Activated CD8-positive, alpha-beta memory T cell treated with anti-CD3 and anti-CD28 coated beads, Interleukin-2, amount 10 ng/mL, durations not matched to agents 7 days and 5 days (primary cell): ENCODE measurements at regions not wholly inside any gene's neighbourhood (a gene's known extent, or its start where the extent isn't known, plus 50 kb on each side); places are given as distances from the start of the nearest gene placed in this dataset.
"Not testable (repeated sequence)": the region's sequence is repeated elsewhere in the genome, so short reads cannot be mapped to it uniquely, and the experiment has no call there.

Experiments used
- ATAC-seq: fragments of 150-1000 bp; cut with Tn5 transposase; one replicate; pipeline ENCODE4 v1.10.0; 2021; ENCODE audit warnings: moderate library complexity
- CTCF ChIA-PET: fragments of 350-600 bp; sonication (Branson Sonifier 250); formaldehyde crosslinking; loops from one replicate; lab custom pipeline; 2021; ENCODE audit warnings: antibody characterized with exemption; lab: Charles Lee
- DNase-seq: peaks from one replicate; pipeline ENCODE4 v3.0.0-alpha.2; 2020
- H3K27ac Mint-ChIP-seq: one replicate; pipeline ENCODE4 v1.8.0; 2021; ENCODE audit warnings: mild to moderate bottlenecking, mixed read lengths
- H3K27me3 Mint-ChIP-seq: one replicate; pipeline ENCODE4 v1.8.0; 2021; ENCODE audit warnings: mixed read lengths
- H3K36me3 Mint-ChIP-seq: one replicate; pipeline ENCODE4 v1.8.0; 2021; ENCODE audit warnings: mild to moderate bottlenecking, mixed read lengths
- H3K4me1 Mint-ChIP-seq: one replicate; pipeline ENCODE4 v1.8.0; 2021; ENCODE audit warnings: mixed read lengths
- H3K4me3 Mint-ChIP-seq: one replicate; pipeline ENCODE4 v1.8.0; 2021; ENCODE audit warnings: mild to moderate bottlenecking, moderate library complexity, mixed read lengths
- H3K9me3 Mint-ChIP-seq: one replicate; pipeline ENCODE4 v1.8.0; 2022; ENCODE audit warnings: low read depth, mixed read lengths

DNA sequence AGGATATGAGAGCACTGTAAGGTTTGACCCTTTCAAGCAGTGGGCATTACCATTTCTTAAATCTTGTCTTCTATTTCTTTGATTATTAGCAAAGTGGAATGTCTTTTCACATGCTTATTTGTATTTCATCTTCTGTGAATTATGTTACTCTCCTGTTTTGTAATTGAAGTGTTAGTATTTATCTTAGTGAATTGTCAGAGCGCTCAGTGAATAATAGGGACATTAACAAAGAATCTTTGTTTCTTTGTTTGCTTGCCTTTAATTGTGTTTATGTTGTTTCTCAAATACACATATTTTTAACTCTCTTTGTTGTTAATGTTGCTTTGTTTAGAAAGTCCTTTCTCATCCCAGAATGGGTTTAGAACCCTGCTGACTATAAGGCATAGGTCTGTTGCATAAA, 259.3 kb downstream of the RRAGC start:
- H3K4me3 Mint-ChIP-seq = no peak overlapping the region
- ATAC-seq (no peak), DNase-seq (no peak)
- no peaks in the 10 kb centered on the region for H3K9me3 Mint-ChIP-seq
- H3K27me3 Mint-ChIP-seq = peaks cover 21% of the 10 kb centered on the region
- no peaks in the 10 kb centered on the region for H3K4me1 Mint-ChIP-seq
- H3K27ac Mint-ChIP-seq = no peak overlapping the region
- CTCF ChIA-PET = no interaction called here
- no peaks in the 10 kb centered on the region for H3K36me3 Mint-ChIP-seq

DNA sequence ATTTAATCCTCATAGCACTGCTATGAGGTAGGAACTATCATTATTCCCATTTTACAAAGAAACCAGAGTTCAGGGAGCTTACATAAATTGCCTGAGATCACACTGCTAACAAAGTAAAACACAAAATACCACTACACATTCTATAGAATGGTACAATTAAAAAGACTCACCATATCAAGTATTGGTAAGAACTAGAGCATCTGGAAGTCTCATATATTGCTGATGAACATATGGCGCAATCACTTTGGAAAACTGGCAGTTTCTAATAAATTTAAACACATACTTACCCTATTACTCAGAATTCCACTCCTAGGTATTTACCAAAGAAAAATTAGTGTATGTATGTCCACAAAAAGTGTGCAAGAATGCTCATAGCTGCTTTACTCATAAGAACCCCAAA, 261.5 kb downstream of the RRAGC start:
- peaks cover 3% of the 10 kb centered on the region for H3K9me3 Mint-ChIP-seq
- no peaks in the 10 kb centered on the region for H3K36me3 Mint-ChIP-seq
- no peaks in the 10 kb centered on the region for H3K4me1 Mint-ChIP-seq
- CTCF ChIA-PET = no interaction called here
- DNase-seq = no peak
- no peak overlapping the region for H3K27ac Mint-ChIP-seq
- H3K4me3 Mint-ChIP-seq = no peak overlapping the region
- ATAC-seq = no peak
- peaks cover 35% of the 10 kb centered on the region for H3K27me3 Mint-ChIP-seq

DNA sequence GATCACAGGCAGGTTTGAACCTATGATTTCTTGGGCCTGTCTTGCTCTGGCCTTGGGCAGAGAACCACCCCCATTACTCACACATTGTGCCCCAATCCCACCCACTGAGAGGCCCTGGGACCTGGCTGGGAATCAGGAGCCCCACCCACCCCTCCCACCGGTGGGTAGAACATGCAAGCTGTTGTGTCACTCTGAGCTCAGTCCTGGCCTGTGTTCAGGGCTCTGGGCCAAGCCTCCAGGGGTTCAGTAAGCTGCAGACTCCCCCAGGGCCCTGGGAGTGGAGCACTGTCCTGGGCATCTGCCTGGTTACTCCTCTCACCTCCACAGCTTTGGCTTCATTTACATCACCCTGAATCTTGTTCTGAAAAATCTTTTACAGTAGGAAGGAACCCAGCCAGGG, 270.5 kb downstream of the RRAGC start:
- H3K27me3 Mint-ChIP-seq = peaks cover 27% of the 10 kb centered on the region
- H3K4me3 Mint-ChIP-seq = no peak overlapping the region
- DNase-seq (peak; percentile 31), ATAC-seq (no peak)
- CTCF ChIA-PET = no interaction called here
- H3K4me1 Mint-ChIP-seq = peaks cover 10% of the 10 kb centered on the region
- peaks cover 2% of the 10 kb centered on the region for H3K9me3 Mint-ChIP-seq
- H3K27ac Mint-ChIP-seq = no peak overlapping the region
- H3K36me3 Mint-ChIP-seq = peaks cover 3% of the 10 kb centered on the region

GRCh38 chr1:38587766-38588165, 271.8 kb downstream of the RRAGC start:
- Mint-ChIP-seq H3K27ac (no peak overlapping the region), H3K27me3 (peaks cover 28% of the 10 kb centered on the region), H3K36me3 (peaks cover 3% of the 10 kb centered on the region), H3K9me3 (no peaks in the 10 kb centered on the region), H3K4me3 (no peak overlapping the region), H3K4me1 (peaks cover 10% of the 10 kb centered on the region)
- CTCF ChIA-PET = interaction anchor here (0.9 to 1.2 kb wide), 2 partner anchors 11 to 249 kb away, joined by 3 to 5 read pairs; no protein-coding TSS in a partner anchor
- DNase-seq (peak; percentile 16), ATAC-seq (no peak)

DNA sequence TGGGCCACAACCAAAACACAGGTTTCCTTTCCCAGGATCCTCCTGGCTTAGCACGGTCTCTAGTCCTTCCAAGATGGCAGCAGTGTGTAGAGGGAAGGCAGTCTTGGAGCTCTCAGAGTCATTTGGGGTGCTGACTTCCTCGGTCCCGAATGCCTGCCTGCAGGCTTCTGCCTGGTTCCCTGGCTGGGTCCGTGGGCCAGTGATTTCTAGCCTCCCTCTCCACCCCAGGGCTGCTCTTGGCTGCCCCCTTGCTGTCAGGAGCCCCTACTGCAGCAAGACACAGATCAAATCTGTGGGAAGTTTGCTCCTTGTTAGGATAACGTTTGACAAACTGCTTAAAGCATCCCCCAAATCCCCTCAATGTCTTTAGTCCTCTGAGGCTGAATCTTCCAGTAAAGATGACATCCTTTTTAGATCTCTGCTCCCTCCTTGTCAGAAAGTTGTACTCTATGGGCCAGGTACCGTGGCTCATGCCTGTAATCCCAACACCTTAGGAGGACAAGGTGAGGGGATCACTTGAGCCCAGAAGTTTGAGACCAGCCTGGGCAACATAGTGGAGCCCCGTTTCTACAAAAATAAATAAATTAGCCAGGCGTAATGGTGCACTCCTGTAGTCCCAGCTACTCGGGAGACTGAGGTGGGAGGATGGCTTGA, 272.5 kb downstream of the RRAGC start:
- no peaks in the 10 kb centered on the region for H3K9me3 Mint-ChIP-seq
- no peak overlapping the region for H3K4me3 Mint-ChIP-seq
- H3K27ac Mint-ChIP-seq = no peak overlapping the region
- peaks cover 10% of the 10 kb centered on the region for H3K4me1 Mint-ChIP-seq
- CTCF ChIA-PET = interaction anchor here (0.9 to 1.8 kb wide), 4 partner anchors 11 to 149 kb away, joined by 3 to 6 read pairs (median 4); no protein-coding TSS in a partner anchor
- DNase-seq = peak; percentile 59
- peaks cover 27% of the 10 kb centered on the region for H3K27me3 Mint-ChIP-seq
- H3K36me3 Mint-ChIP-seq = no peaks in the 10 kb centered on the region
- peak; percentile 67 for ATAC-seq

DNA sequence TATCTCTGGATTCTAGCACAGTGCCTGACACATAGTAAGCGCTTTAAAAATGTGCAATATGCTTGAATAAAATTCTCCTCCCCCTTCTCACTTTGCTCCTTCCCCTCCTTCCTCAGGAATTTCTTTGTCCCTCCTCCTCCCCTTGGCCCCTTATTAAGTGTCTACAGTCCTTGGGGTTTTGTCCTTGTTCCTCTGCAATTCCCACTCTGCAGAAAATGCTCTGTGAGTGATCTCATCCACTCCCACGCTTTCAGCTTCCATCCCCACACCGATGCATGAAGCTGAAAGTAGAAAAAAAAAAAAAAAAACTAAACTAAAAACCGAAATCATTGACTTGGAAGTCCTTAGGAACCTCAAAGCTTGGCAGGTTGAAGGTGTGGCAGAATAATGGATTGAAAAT, 273.6 kb downstream of the RRAGC start:
- Mint-ChIP-seq H3K9me3 (no peaks in the 10 kb centered on the region), H3K27ac (no peak overlapping the region), H3K27me3 (peaks cover 38% of the 10 kb centered on the region), H3K4me1 (peaks cover 10% of the 10 kb centered on the region), H3K4me3 (no peak overlapping the region), H3K36me3 (no peaks in the 10 kb centered on the region)
- CTCF ChIA-PET = interaction anchor here (0.6 to 1.8 kb wide), 4 partner anchors 12 to 456 kb away, joined by 3 to 6 read pairs (median 3); no protein-coding TSS in a partner anchor
- ATAC-seq = no peak
- DNase-seq = no peak

DNA sequence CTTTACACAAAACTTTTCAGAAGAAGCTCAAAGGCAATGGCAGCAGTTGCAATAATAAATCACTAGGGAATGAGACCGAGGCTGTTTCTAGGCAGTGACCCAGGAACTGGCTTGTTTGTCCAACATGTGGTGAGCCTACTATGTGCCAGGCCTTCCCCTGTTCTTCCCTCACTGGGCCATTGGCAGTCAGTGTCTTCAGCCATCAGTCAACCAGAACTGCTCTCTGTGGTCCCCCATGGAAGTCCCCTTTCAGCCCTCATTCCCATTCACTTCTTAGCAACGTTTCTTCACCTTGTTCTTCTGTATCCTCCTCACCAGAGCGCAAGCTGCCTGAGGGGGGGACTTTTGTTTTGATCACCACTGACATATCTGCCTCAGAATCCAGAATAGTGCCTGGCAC, 274.1 kb downstream of the RRAGC start:
- CTCF ChIA-PET = interaction anchor here (0.6 to 1.8 kb wide), 4 partner anchors 11 to 455 kb away, joined by 3 to 6 read pairs (median 3); no protein-coding TSS in a partner anchor
- Mint-ChIP-seq H3K27ac (no peak overlapping the region), H3K36me3 (no peaks in the 10 kb centered on the region), H3K9me3 (no peaks in the 10 kb centered on the region), H3K4me1 (peaks cover 10% of the 10 kb centered on the region), H3K27me3 (peaks cover 43% of the 10 kb centered on the region), H3K4me3 (no peak overlapping the region)
- ATAC-seq (no peak), DNase-seq (peak; percentile 37)

DNA sequence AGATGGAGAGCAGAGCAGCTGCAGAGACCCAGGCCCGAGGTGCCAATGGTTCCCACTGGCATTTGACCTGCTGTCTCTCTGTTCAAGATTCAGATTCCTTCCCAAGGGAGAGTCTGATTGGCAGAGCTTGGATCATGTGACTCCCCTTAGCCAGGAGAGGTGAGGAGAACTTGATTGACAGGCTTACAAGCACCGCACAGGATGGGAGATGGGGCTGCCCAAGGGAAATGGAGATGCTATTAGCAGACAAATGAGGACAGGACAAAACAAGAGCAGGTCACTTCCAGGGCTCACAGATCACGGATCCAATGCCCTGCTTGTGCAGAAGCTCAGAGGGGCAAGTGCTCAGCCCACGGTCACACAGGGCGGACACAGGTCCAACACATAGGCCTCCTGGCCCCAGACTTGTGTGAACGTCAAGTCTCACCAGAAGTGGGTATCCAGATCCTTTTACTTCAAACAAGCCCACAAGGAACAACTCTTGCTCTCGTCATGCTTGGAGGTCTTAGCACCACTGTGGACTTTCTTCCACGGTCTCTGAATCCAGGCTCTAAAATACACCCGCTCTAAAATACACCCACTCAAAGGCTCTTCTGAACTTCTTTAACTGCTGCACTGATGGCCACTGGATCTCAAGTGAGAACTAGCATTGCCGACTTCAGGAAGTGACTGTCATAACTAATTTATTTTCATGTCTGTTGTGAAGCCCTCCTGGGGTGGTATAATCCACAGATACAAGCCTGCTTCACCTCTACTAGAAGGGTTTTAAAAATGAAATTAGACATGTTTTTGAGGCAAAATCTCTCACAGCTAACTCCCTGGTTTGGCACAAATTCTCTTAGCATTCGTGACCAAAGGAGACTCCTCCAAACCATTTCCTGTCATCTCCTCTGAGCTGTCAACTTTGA, 274.9 kb downstream of the RRAGC start:
- no peaks in the 10 kb centered on the region for H3K36me3 Mint-ChIP-seq
- H3K4me1 Mint-ChIP-seq = peaks cover 10% of the 10 kb centered on the region
- H3K27ac Mint-ChIP-seq = no peak overlapping the region
- no peak overlapping the region for H3K4me3 Mint-ChIP-seq
- CTCF ChIA-PET = no interaction called here
- H3K27me3 Mint-ChIP-seq = peaks cover 51% of the 10 kb centered on the region
- no peak for ATAC-seq
- DNase-seq = peak; percentile 23
- H3K9me3 Mint-ChIP-seq = no peaks in the 10 kb centered on the region

- H3K4me3 Mint-ChIP-seq, H3K9me3 Mint-ChIP-seq, CTCF ChIA-PET, H3K36me3 Mint-ChIP-seq, H3K27ac Mint-ChIP-seq, ATAC-seq, DNase-seq: not testable (repeated sequence)
- H3K27me3 Mint-ChIP-seq = peaks cover 64% of the 10 kb centered on the region
- H3K4me1 Mint-ChIP-seq = peaks cover 11% of the 10 kb centered on the region
Observed at GRCh38 chr1:38583287-38583686, 276.3 kb downstream of the RRAGC start.

DNA sequence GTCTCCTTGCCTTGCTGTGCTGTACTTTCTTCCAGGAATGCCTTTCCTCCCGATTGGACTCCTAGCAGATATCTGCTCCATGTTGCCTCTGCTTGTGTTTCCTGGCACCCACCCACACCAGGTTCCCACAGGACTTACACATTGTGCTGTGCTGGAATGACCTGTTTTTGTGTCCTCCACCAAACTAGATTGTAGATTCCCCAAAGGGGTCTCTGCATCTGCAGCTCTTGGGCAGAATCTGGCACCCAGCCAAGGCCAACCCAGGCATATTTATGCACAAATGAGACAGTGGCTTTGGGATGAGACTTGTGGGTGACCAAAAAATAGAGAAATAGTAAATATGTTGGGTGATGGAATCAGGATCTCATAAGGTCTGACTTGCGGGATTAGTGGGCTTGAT, 278.2 kb downstream of the RRAGC start:
- CTCF ChIA-PET = interaction anchor here (1.8 kb wide), 1 partner anchor 11 kb away, joined by 5 read pairs; no protein-coding TSS in a partner anchor
- no peak overlapping the region for H3K27ac Mint-ChIP-seq
- no peaks in the 10 kb centered on the region for H3K36me3 Mint-ChIP-seq
- DNase-seq (peak; percentile 15), ATAC-seq (no peak)
- H3K9me3 Mint-ChIP-seq = no peaks in the 10 kb centered on the region
- H3K27me3 Mint-ChIP-seq = peaks cover 80% of the 10 kb centered on the region
- H3K4me3 Mint-ChIP-seq = no peak overlapping the region
- H3K4me1 Mint-ChIP-seq = peaks cover 16% of the 10 kb centered on the region

DNA sequence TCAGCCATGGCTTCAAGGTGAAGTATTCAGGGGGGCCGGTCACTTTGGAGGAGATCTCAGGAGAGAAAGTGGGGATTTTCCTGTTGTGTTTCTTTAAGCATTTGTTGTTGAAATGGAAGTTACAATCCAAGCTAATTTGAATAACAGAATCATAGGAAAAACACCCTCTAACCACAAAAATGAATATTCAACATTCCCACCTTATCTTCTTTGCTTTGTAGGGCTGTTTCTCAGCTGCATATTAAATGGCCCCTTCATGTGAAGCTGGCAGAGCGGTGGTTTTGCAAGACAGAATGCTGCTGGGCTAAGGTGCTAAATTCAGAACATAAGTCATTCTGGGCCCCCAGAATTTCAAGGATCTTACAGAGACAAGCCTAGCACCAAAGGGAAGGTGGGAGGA, 279.0 kb downstream of the RRAGC start:
- Mint-ChIP-seq H3K4me1 (peaks cover 15% of the 10 kb centered on the region), H3K9me3 (no peaks in the 10 kb centered on the region), H3K27ac (no peak overlapping the region), H3K4me3 (no peak overlapping the region), H3K36me3 (no peaks in the 10 kb centered on the region), H3K27me3 (peaks cover 83% of the 10 kb centered on the region)
- no peak for ATAC-seq
- no peak for DNase-seq
- CTCF ChIA-PET = interaction anchor here (1.8 kb wide), 1 partner anchor 10 kb away, joined by 5 read pairs; no protein-coding TSS in a partner anchor

DNA sequence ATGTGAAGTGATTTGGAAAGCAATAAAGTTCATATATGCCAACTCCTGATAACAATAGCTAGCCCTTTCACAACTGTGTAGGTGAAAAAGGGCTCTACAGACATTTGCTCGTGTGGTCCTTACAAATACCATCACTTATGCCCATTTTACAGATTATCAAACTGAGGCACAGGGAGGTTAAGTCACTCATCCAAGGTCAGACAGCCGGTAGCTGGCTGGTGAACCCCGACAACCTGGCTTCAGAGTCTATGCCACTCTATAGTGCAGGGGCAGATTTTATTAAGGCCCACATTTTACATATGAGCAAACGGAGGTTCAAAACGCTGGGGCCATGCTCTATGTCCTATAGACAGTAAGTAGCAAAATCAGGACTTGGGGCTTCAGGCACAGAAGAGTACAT, 280.5 kb downstream of the RRAGC start:
- CTCF ChIA-PET = no interaction called here
- Mint-ChIP-seq H3K36me3 (no peaks in the 10 kb centered on the region), H3K27me3 (peaks cover 78% of the 10 kb centered on the region), H3K4me1 (peaks cover 6% of the 10 kb centered on the region), H3K9me3 (no peaks in the 10 kb centered on the region), H3K4me3 (no peak overlapping the region), H3K27ac (no peak overlapping the region)
- DNase-seq = no peak
- no peak for ATAC-seq

- Mint-ChIP-seq H3K27me3 (peaks cover 74% of the 10 kb centered on the region), H3K9me3 (no peaks in the 10 kb centered on the region), H3K4me3 (peak overlapping the region; percentile 28), H3K4me1 (peaks cover 6% of the 10 kb centered on the region), H3K36me3 (no peaks in the 10 kb centered on the region), H3K27ac (no peak overlapping the region)
- ATAC-seq (no peak), DNase-seq (no peak)
- CTCF ChIA-PET = no interaction called here
Observed at GRCh38 chr1:38578271-38578951, 281.2 kb downstream of the RRAGC start.
